ENCODE measurements at regions not wholly inside any gene's neighbourhood (a gene's known extent, or its start where the extent isn't known, plus 50 kb on each side); places are given as distances from the start of the nearest gene placed in this dataset.

GRCh38 chr3:23076437-23076836 is 126.7 kb upstream of the UBE2E2 start:
- H3K9ac ChIP-seq (ENCODE audit: insufficient read depth, low read depth, low read length): no peak overlapping the region
- H3K27ac ChIP-seq (ENCODE audit: extremely low read length, insufficient read depth, low read length): no peak overlapping the region
- no TSS peak for BruUV-seq (replicated peaks)
- no peak overlapping the region for H2AFZ ChIP-seq (ENCODE audit: low read length)
- DNase-seq (ENCODE audit: low spot score) (no peak), FAIRE-seq (no peak), ATAC-seq (no peak)
- ChIA-PET CTCF (ENCODE audit: low intra/inter-chr PET ratio, low total read pairs) (no interaction called here), POLR2A (no interaction called here)
- WGBS (ENCODE audit: low lambda C conversion rate): 0% methylated on average over 2 of the region's 2 CpGs
- no peaks in the 10 kb centered on the region for H4K20me1 ChIP-seq (ENCODE audit: insufficient read depth, low read length)
- in situ Hi-C loops (cut with HindIII; ENCODE audit: extremely low pct_ligation_motif_present, low pct_unique_long_range_greater_than_20kb): no loop called here
- no peak overlapping the region for H3K4me3 ChIP-seq (replicated peaks in 1 of 3; ENCODE audit: insufficient read depth in 1 of 3, low read depth in 2 of 3, low read length in 3 of 3)
- intact Hi-C loops (cut with micrococcal nuclease; ENCODE audit: unreplicated experiment): no loop called here
- no peaks in the 10 kb centered on the region for H3K79me2 ChIP-seq (ENCODE audit: insufficient read depth, low read length)
- H3K4me1 ChIP-seq (ENCODE audit: insufficient read depth, low read length): no peaks in the 10 kb centered on the region
- no peaks in the 10 kb centered on the region for H3K9me3 ChIP-seq (ENCODE audit: low read length)
- H3K36me3 ChIP-seq (replicated peaks in 1 of 2; ENCODE audit: control insufficient read depth in 1 of 2, insufficient read depth in 2 of 2, low read length in 2 of 2): no peaks in the 10 kb centered on the region
- no peak overlapping the region for H3K4me2 ChIP-seq (ENCODE audit: low read depth, low read length)
- H3K27me3 ChIP-seq (ENCODE audit: control insufficient read depth in 1 of 2, insufficient read depth in 2 of 2, low read length in 2 of 2): no peaks in the 10 kb centered on the region; a peak in 1 of 5 replicates
- TF ChIP-seq RORA (CRISPR knock-in tag; IDR thresholded peaks at IDR 0.05) (no peak), MLXIP (CRISPR knock-in tag; IDR thresholded peaks at IDR 0.05; ENCODE audit: borderline replicate concordance) (no peak), ZHX2 (IDR thresholded peaks at IDR 0.05; ENCODE audit: low read depth) (no peak), ZHX2 (CRISPR knock-in tag; IDR thresholded peaks at IDR 0.05; ENCODE audit: borderline replicate concordance) (no peak), ZNF710 (CRISPR knock-in tag; IDR thresholded peaks at IDR 0.05; ENCODE audit: borderline replicate concordance) (no peak), CEBPB (IDR thresholded peaks at IDR 0.05; ENCODE audit: borderline replicate concordance, low read depth, low read length) (no peak), RCOR2 (CRISPR knock-in tag; IDR thresholded peaks at IDR 0.05) (no peak), ZNF776 (CRISPR knock-in tag; IDR thresholded peaks at IDR 0.05) (no peak), ZNF337 (CRISPR knock-in tag; IDR thresholded peaks at IDR 0.05; ENCODE audit: borderline replicate concordance, low read depth) (no peak), GFI1 (CRISPR knock-in tag; IDR thresholded peaks at IDR 0.05; ENCODE audit: borderline replicate concordance) (no peak), ZBTB2 (CRISPR knock-in tag; IDR thresholded peaks at IDR 0.05; ENCODE audit: low read depth) (no peak), ZNF274 (CRISPR knock-in tag; IDR thresholded peaks at IDR 0.05) (no peak), SNRNP70 (IDR thresholded peaks at IDR 0.05; ENCODE audit: low read depth, low read length) (no peak)

All from HepG2 (cell line).